LNCAP (cell line): ENCODE measurements at regions not wholly inside any gene's neighbourhood (a gene's known extent, or its start where the extent isn't known, plus 50 kb on each side); places are given as distances from the start of the nearest gene placed in this dataset.

Source experiments
- TF ChIP-seq, protein P1 (sequence below): fragments of 450-650 bp; IDR thresholded peaks from 2 replicates; pipeline ENCODE4 v1.5.1; 2017; ENCODE audit warnings: mild to moderate bottlenecking

GRCh38 chr18:39913672-39914366, 2041.2 kb upstream of the PIK3C3 start:
- TF ChIP-seq, protein P1, sequence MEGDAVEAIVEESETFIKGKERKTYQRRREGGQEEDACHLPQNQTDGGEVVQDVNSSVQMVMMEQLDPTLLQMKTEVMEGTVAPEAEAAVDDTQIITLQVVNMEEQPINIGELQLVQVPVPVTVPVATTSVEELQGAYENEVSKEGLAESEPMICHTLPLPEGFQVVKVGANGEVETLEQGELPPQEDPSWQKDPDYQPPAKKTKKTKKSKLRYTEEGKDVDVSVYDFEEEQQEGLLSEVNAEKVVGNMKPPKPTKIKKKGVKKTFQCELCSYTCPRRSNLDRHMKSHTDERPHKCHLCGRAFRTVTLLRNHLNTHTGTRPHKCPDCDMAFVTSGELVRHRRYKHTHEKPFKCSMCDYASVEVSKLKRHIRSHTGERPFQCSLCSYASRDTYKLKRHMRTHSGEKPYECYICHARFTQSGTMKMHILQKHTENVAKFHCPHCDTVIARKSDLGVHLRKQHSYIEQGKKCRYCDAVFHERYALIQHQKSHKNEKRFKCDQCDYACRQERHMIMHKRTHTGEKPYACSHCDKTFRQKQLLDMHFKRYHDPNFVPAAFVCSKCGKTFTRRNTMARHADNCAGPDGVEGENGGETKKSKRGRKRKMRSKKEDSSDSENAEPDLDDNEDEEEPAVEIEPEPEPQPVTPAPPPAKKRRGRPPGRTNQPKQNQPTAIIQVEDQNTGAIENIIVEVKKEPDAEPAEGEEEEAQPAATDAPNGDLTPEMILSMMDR, result no peak

GRCh38 chr18:39911716-39912115, 2043.3 kb upstream of the PIK3C3 start:
- TF ChIP-seq, protein P1, result no peak

DNA sequence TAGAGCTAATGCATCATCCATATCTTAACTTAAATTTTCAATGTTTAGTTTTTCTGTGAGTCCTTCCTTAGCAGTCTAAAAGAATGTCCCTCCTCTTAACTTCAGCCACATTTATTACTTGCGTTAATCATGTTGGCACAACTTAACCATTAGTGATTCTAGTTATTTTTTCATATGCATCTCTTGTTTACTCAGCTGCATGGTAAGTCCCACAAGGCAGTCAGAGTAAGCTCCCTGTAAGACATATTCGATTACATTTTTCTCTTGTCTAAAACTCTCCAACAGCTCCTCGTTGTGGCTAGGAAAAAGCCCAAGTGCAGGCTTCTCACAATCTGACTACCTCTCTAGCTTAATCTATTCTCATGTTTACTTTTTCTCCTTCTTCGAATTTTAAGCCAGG, 2045.3 kb upstream of the PIK3C3 start:
- TF ChIP-seq, protein P1, result no peak

DNA sequence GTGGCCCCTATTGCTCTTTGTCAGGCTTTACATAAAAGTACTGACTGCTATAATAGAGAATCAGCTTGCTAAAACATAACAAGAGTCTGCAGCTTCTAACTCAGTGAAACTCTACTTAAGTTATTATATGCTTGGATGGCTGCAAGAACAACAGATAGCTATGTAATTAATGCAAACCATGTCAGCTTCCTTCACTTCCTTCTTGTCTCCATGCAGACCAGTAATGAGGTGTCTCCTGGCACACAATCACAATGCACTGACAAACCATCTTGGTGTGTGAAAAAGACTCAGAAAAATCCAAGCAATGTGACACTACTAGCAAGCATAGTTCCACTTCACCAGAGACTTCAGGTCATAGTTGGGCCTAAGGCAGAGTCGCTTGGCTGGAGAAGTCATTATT, 2068.9 kb upstream of the PIK3C3 start:
- TF ChIP-seq, protein P1, result no peak

DNA sequence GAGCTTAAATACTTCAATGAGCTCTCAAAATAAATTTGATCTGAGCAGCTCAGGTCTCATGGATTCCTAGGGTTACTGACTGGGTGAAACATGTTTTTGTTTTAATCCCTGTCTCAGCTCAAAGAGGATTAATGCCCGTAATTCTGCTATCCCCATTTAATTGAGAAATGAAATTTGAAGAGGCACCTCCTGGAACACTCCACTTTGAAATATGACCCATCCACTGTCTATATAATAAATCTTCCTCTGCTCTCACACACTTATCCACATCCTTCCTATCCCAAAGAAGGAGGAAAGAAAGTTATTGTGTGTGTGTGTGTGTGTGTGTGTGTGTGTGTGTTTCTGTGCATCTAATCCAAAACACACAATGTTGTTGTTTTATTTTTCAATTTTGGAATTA, 2082.4 kb upstream of the PIK3C3 start:
- TF ChIP-seq, protein P1, result no peak

DNA sequence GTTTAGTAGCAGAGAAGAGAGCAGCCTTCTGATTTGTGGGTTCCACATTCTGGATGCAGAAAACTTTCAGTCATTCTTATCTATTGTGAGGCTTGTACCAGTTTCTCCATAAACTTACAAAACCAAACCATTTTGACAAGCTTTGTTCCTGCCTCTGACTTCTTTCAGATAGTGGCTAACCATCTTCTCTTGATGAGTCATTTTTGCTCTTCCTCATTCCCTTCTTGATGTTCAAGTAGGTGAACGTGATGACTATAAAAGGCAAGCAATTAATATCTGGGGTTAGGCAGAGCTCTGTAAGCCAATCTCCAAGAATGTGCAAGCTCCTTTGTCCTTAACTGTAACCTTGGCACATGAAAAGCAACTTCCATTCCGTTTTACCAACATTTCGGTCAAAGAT, 2083.1 kb upstream of the PIK3C3 start:
- TF ChIP-seq, protein P1, result no peak

DNA sequence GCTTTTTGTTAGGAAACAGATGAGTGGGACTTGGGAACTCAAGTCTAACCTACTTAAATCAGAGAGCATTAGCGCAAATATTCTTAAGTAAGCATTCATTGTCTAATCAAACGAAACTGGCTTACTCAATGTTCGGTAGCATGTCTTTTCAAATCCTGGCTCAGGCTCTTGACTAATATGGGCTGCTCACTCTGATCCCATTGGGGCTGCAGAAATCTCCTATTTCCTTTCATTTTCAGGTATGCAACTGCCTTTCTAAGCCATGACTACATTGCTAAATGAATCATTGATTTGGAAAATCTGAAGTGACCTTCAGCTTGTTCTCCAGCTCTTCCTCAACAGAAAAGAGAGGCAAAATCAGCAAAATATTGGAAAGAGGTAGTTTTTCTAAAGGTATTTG, 2084.4 kb upstream of the PIK3C3 start:
- TF ChIP-seq, protein P1, result no peak

DNA sequence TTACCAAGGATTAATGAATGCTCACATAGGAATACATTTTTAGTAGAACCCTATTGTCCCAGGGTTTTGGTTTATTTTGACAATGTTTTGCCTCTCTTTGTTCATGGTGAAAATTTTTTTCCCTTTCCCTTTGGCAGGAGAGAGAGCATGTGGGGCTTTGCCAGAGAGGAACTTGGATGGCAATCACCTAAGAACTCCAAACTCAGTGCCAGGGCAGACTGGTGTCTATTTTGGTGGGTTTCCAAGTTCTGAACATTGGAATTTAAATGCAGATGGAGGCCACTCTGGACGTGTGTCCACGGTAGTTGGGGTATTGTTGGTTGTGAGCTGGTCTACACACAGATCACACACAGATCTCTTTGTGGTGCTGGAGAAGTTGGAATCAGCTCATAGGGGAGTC, 2091.1 kb upstream of the PIK3C3 start:
- TF ChIP-seq, protein P1, result no peak
